T-helper 2 cell (primary cell): ENCODE measurements at regions not wholly inside any gene's neighbourhood (a gene's known extent, or its start where the extent isn't known, plus 50 kb on each side); places are given as distances from the start of the nearest gene placed in this dataset.
"Not testable (repeated sequence)": the region's sequence is repeated elsewhere in the genome, so short reads cannot be mapped to it uniquely, and the experiment has no call there.

ENCODE experiments used
- DNase-seq, 5 experiments: peaks; one replicate each; pipeline versions ENCODE4 v3.0.0 to v3.0.0-alpha.2; 2012 to 2022

- DNase-seq: not testable (repeated sequence)
These were observed 442.3 kb upstream of the NFIA start for GRCh38 chr1:60640033-60640551.

GRCh38 chr1:60639287-60639686, 443.1 kb upstream of the NFIA start:
- no peak for DNase-seq

GRCh38 chr1:60637651-60638050, 444.7 kb upstream of the NFIA start:
- no peak for DNase-seq

GRCh38 chr1:60636946-60637345, 445.4 kb upstream of the NFIA start:
- no peak for DNase-seq

GRCh38 chr1:60634106-60634505, 448.3 kb upstream of the NFIA start:
- no peak for DNase-seq

GRCh38 chr1:60622486-60622885, 459.9 kb upstream of the NFIA start:
- no peak for DNase-seq

- no peak for DNase-seq
These were observed 461.0 kb upstream of the NFIA start for GRCh38 chr1:60621368-60621851.

GRCh38 chr1:60620087-60620486, 462.3 kb upstream of the NFIA start:
- DNase-seq: no peak

- DNase-seq: no peak
These were observed 462.8 kb upstream of the NFIA start for GRCh38 chr1:60619581-60619980.

- no peak for DNase-seq
These were observed 466.7 kb upstream of the NFIA start for GRCh38 chr1:60615666-60616065.

- no peak for DNase-seq
These were observed 469.6 kb upstream of the NFIA start for GRCh38 chr1:60612790-60613189.

GRCh38 chr1:60606921-60607320, 475.4 kb upstream of the NFIA start:
- DNase-seq: not testable (repeated sequence)

- no peak for DNase-seq
These were observed 481.8 kb upstream of the NFIA start for GRCh38 chr1:60600532-60600931.

- DNase-seq: no peak
These were observed 482.8 kb upstream of the NFIA start for GRCh38 chr1:60599574-60599973.

GRCh38 chr1:60598041-60598910, 484.1 kb upstream of the NFIA start:
- no peak for DNase-seq

- no peak for DNase-seq
These were observed 485.3 kb upstream of the NFIA start for GRCh38 chr1:60596791-60597750.

- DNase-seq: no peak
These were observed 490.8 kb upstream of the NFIA start for GRCh38 chr1:60591583-60591982.

- no peak for DNase-seq
These were observed 492.4 kb upstream of the NFIA start for GRCh38 chr1:60589916-60590315.

- no peak for DNase-seq
These were observed 493.2 kb upstream of the NFIA start for GRCh38 chr1:60589046-60589748.

- DNase-seq: no peak
These were observed 498.0 kb upstream of the NFIA start for GRCh38 chr1:60584371-60584770.

- DNase-seq: no peak
These were observed 498.7 kb upstream of the NFIA start for GRCh38 chr1:60583696-60584095.

- DNase-seq: no peak
These were observed 500.7 kb upstream of the NFIA start for GRCh38 chr1:60581455-60582220.
